AML-193 (cell line): ENCODE measurements at regions not wholly inside any gene's neighbourhood (a gene's known extent, or its start where the extent isn't known, plus 50 kb on each side); places are given as distances from the start of the nearest gene placed in this dataset.
"Not testable (repeated sequence)": the region's sequence is repeated elsewhere in the genome, so short reads cannot be mapped to it uniquely, and the experiment has no call there.

Source experiments
- DNase-seq, 2 experiments: peaks; one replicate each; lab custom pipeline; 2025; lab: John Stamatoyannopoulos, UW

DNA sequence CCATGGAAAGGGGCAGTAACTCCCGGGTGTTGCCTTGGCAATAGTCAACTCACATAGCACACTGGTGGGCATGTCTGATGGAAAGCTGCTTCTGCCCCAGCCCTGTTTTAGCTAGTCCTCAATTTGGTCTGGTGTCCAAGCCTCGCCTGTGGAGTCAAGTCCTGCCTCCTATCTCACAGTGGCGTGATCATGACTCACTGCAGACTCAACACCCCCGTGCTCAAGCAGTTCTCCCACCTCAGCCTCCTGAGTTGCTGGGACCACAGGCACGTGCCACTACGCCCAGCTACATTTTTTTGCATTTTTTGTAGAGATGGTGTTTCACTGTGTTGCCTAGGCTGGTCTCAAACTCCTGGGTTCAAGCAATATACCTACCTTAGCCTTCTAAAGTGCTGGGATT lies 218.9 kb upstream of the FRG2C start:
- not testable (repeated sequence) for DNase-seq

- not testable (repeated sequence) for DNase-seq
These were observed 217.2 kb upstream of the FRG2C start for GRCh38 chr3:75446948-75447347.

DNA sequence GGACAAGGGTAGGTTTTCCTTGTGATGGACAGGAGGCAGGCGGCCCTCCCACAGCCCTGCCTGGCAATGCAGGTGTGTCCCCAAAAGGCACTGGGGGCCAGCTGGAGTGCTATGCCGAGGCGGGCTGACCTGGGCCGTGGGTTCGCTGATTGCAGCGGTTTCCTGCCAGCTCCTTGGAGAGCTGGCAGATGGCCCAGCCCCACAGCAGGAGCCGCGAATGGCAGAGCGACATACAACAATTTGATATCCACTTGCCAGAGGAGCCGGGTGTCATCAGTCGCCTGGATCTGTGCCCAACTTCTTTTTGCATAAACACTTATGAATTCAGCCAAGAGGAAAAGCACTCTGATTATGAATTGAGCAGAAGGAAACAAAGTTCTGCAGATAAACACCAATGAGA lies 210.8 kb upstream of the FRG2C start:
- not testable (repeated sequence) for DNase-seq

DNA sequence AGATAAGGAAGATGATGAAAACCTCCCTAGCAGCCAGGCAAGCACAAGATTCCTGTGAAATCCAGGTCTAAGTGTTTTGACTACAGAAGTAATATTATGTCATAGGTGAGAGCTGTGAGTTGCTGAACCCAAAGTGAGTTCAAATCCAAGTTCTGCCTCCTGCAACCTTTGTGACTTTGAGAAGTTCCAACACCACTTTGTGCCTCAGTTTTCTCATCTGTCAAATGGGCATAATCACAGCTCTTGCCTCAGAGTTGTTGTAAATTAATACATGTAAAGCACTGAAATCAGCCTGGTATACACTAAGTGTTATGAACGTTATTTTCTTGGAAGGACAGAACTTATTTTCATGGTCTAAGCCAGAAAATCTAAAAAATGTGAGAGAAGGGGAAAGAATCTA lies 210.3 kb upstream of the FRG2C start:
- DNase-seq = not testable (repeated sequence)

DNA sequence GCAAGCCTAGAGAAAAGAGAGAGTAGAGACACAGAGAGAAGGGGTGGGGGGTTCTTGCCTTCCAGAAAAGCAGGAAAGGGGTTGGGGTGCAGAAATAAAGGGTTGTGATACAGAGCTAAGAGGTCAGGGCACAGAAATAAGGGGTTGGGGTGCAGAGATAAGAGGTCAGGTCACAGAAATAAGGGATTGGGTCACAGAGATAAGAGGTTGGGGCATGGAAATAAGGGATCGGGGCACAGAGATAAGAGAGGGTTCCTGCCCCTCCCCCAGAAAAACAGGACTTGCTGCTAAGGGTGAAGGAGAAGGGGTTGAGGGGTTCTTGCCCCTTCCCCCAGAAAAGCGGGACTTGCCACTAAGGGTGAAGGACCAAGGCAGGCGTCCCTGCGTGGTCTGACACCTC lies 189.6 kb upstream of the FRG2C start:
- not testable (repeated sequence) for DNase-seq

DNA sequence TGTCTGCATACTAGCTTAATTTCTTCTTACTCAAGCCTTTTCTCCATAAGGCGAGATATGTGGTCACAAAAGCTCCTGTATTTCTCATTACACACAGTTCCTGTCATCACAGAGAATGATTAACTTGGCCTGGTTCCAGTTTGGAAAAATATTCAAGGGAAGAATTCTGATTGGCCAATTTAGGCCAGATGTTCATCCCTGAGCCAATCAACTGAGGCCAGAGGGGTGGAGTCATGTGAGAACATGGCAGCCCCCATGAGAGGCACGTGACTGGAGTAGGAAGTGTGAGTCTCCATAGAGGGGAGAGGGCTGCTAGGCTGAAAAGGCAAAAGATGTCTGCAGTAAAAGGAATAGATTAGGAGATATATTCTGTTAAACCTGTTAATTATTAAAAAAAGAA lies 167.5 kb upstream of the FRG2C start:
- not testable (repeated sequence) for DNase-seq

- not testable (repeated sequence) for DNase-seq
These were observed 163.8 kb upstream of the FRG2C start for GRCh38 chr3:75500357-75500756.

- not testable (repeated sequence) for DNase-seq
These were observed 162.0 kb upstream of the FRG2C start for GRCh38 chr3:75502171-75502570.

DNA sequence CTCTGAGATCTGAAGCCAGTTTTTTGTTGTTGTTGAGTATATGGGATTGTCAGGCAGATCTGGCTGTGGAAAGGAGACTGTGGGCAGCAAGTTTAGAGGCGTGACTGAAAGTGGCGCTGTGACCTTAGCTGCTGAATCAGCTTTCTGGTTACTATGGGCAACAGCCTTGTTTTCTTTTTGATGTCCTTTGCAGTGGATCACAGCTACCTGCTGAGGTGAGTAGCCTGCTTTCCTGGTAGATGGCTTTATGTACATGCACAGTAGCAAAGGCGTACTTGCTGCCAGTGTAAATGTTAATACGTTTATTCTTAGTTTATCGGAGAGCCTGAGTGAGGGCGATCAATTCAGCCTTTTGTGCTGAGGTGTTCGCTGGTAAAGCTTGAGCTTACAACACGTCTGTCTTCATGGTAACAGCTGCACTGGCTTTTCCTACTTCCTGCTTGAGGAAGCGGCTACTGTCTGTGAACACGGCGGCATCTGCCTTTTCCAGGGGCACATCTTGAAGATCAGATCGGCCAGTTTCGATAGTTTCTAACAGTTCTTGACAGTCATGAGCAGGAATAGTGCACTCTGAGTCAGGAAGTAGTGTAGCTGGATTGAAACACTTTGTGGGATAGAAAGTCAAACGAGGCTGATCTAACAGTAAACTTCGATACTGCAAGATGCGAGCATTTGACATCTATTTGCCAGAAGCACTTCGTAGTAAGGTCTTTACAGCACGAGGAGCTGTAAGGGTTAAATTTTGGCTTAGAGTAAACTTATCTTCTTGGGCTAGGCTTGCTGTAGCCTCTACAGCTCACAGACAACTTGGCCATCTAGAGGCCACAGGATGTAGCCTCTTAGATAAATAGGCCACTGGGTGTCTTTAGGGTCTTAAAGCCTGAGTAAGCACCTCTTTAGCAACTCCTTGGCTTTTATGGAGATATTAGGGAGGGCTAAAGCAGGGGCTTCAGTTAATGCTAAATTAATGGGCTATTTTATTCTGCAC lies 161.1 kb upstream of the FRG2C start:
- DNase-seq = not testable (repeated sequence)

GRCh38 chr3:75506603-75507002 lies 157.5 kb upstream of the FRG2C start:
- DNase-seq = no peak

DNA sequence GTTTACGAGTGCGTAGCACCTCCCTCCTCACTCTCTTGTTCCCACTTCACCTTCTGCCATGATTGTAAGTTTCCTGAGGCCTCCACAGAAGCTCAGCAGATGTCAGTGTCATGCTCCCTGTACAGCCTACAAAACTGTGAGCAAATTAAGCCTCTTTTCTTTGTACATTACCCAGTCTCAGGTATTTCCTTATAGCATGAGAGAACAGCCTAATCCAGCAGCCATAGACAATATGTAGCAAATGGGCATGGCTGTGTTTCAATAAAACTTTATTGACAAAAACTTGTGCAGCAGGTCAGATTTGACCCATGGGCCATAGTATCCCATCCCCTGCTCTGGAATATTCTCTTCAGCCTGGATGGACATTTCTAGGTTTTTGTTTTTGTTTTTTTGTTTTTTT lies 156.2 kb upstream of the FRG2C start:
- not testable (repeated sequence) for DNase-seq

DNA sequence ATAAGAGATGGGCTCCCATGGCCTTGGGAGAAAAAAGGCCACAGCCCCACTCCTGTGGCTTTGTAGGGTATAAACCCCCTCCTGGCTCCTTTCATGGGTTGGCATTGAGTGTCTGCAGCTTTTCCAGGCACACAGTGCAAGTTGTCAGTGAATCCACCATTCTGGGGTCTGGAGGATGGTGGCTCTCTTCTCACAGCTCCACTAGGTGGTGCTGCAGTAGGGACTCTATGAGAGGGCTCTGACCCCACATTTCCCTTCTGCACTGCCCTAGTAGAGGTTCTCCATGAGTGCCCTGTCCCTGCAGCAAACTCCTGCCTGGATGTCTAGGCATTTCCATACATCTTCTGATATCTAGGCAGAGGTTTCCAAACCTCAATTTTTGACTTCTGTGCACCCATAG lies 136.5 kb upstream of the FRG2C start:
- DNase-seq = not testable (repeated sequence)

GRCh38 chr3:75552095-75552494 lies 112.0 kb upstream of the FRG2C start:
- peak; percentile 35 to 39 for DNase-seq

DNA sequence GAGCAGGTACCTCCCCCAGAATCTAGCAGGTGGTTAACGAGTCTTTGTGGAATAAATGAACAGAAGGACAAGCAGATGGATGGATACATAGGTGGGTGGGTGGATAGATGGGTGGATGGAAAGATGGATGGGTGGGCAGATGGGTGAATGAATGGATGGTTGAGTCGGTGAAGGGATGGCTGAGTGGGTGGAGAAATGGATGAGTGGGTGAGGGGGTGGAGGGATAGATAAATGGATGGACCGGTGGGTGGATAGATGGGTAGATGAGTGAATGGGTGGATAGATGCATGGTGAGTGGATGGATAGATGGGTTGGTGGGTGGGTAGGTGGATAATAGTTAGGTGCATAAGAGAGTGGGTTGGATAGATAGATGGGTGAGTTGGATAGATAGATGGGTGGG lies 99.7 kb upstream of the FRG2C start:
- not testable (repeated sequence) for DNase-seq

- not testable (repeated sequence) for DNase-seq
These were observed 91.8 kb upstream of the FRG2C start for GRCh38 chr3:75572303-75572702.

DNA sequence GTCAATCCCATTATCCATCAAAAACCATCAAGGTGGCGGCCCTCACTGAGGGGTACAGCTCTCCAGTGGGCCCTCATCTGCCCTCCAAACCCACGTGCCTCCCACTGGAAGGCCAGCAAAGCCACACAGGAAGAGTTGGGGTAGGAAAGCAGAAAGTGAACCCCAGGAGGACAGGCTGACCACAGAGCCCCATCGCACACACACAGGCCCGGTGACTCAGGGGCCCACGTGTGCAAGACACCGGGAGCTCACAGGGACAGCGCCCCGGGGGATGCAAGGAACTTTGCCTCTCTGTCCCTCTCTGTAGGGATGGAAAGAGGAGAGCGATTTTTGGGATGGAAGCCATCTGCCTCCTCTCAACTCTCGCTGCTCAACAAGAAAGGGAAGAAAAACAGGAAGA lies 85.0 kb upstream of the FRG2C start:
- DNase-seq = not testable (repeated sequence)

GRCh38 chr3:75579536-75579935 lies 84.6 kb upstream of the FRG2C start:
- not testable (repeated sequence) for DNase-seq

- not testable (repeated sequence) for DNase-seq
These were observed 83.9 kb upstream of the FRG2C start for GRCh38 chr3:75579981-75580782.

DNA sequence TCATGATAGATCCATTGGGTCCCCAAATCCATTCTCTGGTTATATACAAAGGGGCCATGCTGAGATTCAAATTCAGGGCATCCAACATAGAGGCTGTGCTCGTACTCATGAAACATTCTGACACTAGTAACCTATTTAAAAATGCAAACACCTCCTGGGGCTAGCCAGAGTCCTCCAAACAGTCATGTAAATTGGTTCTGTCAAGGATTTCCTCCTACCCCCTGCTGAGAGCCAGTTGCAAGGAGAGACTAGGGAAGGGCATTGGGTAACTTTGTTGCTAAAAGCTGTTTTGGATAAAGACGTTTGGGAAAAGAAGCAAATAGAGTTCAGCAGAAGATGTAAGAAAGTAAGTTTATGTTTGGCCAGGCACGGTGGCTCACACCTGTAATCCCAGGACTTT lies 81.6 kb upstream of the FRG2C start:
- DNase-seq = not testable (repeated sequence)

DNA sequence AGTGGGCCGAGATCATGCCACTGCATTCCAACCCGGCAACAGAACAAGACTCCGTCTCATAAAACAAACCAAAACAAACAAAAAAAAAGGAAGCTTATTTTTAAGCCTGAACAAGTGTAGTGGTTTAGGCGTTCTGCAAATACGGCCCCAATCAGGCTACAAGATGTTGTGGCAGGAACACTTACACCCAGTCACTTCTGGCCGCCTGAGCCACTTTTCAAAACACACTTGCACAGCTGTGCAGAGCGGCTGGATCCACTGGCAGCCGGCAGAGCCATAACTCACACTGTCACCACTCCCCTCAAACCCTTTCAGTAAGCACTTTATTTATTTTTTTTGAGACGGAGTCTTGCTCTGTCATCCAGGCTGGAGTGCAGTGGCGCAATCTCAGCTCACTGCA lies 81.0 kb upstream of the FRG2C start:
- not testable (repeated sequence) for DNase-seq

DNA sequence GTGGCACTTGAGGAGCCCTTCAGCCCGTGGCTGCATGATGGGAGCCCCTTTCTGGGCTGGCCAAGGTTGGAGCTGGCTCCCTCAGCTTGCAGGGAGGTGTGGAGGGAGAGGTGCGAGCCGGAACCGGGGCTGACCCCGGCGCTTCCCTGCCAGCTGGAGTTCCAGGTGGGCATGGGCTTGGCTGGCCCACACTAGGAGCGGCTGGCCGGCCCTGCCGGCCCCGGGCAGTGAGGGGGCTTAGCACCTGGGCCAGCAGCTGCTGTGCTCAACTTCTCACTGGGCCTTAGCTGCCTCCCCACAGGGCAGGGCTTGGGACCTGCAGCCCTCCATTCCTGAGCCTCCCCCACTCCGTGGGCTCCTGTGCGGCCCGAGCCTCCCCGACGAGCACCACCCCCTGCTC lies 76.4 kb upstream of the FRG2C start:
- DNase-seq = not testable (repeated sequence)

DNA sequence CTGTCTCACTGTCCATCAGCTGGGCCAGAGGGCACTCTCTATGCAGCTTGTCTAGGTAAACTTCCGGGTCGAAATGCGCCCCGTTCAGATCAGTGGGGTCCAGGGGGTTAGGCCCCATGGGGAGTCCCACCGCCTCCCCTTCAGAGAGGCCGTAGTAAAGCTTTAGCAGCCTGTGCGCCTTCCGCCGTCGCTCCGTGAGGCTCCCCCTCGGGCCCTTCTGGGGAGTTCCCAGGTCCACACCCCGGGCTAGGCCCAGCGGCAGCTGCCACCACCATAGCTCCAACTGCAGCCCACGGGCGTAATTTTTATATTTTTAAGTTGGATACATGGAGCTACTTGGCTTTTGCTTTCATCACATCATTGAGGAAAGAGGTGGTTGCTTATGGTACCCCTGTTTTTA lies 73.7 kb upstream of the FRG2C start:
- not testable (repeated sequence) for DNase-seq
